GM21723 (cell line): ENCODE measurements at regions not wholly inside any gene's neighbourhood (a gene's known extent, or its start where the extent isn't known, plus 50 kb on each side); places are given as distances from the start of the nearest gene placed in this dataset.
"Not testable (repeated sequence)": the region's sequence is repeated elsewhere in the genome, so short reads cannot be mapped to it uniquely, and the experiment has no call there.

ENCODE experiments used
- ATAC-seq: cut with Tn5 transposase; IDR thresholded peaks from one replicate; pipeline ENCODE4 v1.9.1; 2021; ENCODE audit warnings: mild to moderate bottlenecking, moderate library complexity; ENCODE audit not compliant: unreplicated experiment

- no peak for ATAC-seq
These were observed 410.3 kb upstream of the LMO3 start for GRCh38 chr12:17016116-17016864.

GRCh38 chr12:17015501-17015900 is 409.5 kb upstream of the LMO3 start:
- no peak for ATAC-seq

GRCh38 chr12:17007442-17008040 is 401.6 kb upstream of the LMO3 start:
- not testable (repeated sequence) for ATAC-seq

GRCh38 chr12:16998538-16998937 is 392.6 kb upstream of the LMO3 start:
- not testable (repeated sequence) for ATAC-seq

- no peak for ATAC-seq
These were observed 378.5 kb upstream of the LMO3 start for GRCh38 chr12:16984484-16984883.

GRCh38 chr12:16972923-16973770 is 367.2 kb upstream of the LMO3 start:
- no peak for ATAC-seq

- ATAC-seq, result no peak
These were observed 356.9 kb upstream of the LMO3 start for GRCh38 chr12:16962889-16963288.

- ATAC-seq, result no peak
These were observed 349.2 kb upstream of the LMO3 start for GRCh38 chr12:16955083-16955657.

- no peak for ATAC-seq
These were observed 344.1 kb upstream of the LMO3 start for GRCh38 chr12:16949871-16950667.

- ATAC-seq, result no peak
These were observed 343.4 kb upstream of the LMO3 start for GRCh38 chr12:16949371-16949770.

- no peak for ATAC-seq
These were observed 340.7 kb upstream of the LMO3 start for GRCh38 chr12:16946704-16947103.

- peak; percentile 98 for ATAC-seq
These were observed 333.9 kb upstream of the LMO3 start for GRCh38 chr12:16939871-16940306.

- ATAC-seq, result no peak
These were observed 321.3 kb upstream of the LMO3 start for GRCh38 chr12:16927259-16927658.

GRCh38 chr12:16920451-16920850 is 314.5 kb upstream of the LMO3 start:
- ATAC-seq, result no peak

- ATAC-seq, result no peak
These were observed 313.6 kb upstream of the LMO3 start for GRCh38 chr12:16919551-16919950.

GRCh38 chr12:16914853-16915252 is 308.9 kb upstream of the LMO3 start:
- ATAC-seq, result no peak

GRCh38 chr12:16913832-16914490 is 308.0 kb upstream of the LMO3 start:
- ATAC-seq, result no peak

- no peak for ATAC-seq
These were observed 296.0 kb upstream of the LMO3 start for GRCh38 chr12:16901946-16902345.

GRCh38 chr12:16893426-16893825 is 287.5 kb upstream of the LMO3 start:
- ATAC-seq, result no peak

- ATAC-seq, result no peak
These were observed 285.7 kb upstream of the LMO3 start for GRCh38 chr12:16891673-16892072.
